Kidney epithelial cell (primary cell): ENCODE measurements at regions not wholly inside any gene's neighbourhood (a gene's known extent, or its start where the extent isn't known, plus 50 kb on each side); places are given as distances from the start of the nearest gene placed in this dataset.
A peak's percentile ranks its signal among the peaks of the same experiment; 100 is the strongest.

ENCODE experiments used
- DNase-seq: peaks from one replicate; pipeline ENCODE4 v3.0.0-alpha.2; 2010; ENCODE audit warnings: low read depth
- H3K27me3 ChIP-seq: 2 replicates; pipeline ENCODE4 v1.6.0; 2011; ENCODE audit warnings: low read length; ENCODE audit not compliant: control insufficient read depth, insufficient read depth
- H3K36me3 ChIP-seq: 2 replicates; pipeline ENCODE4 v1.5.1; 2011; ENCODE audit warnings: low read length; ENCODE audit not compliant: control insufficient read depth, insufficient read depth
- H3K4me3 ChIP-seq: 2 replicates; pipeline ENCODE4 v1.5.1; 2011; ENCODE audit warnings: low read depth, mild to moderate bottlenecking, control low read depth, low read length
- CTCF ChIP-seq: IDR thresholded peaks from 2 replicates; pipeline ENCODE4 v1.5.1; 2011; ENCODE audit warnings: mild to moderate bottlenecking, moderate library complexity, low read length, control low read depth, inconsistent platforms; ENCODE audit not compliant: insufficient read depth, poor library complexity, severe bottlenecking

- TF ChIP-seq CTCF: no peak
- Histone ChIP-seq H3K27me3 (no peaks in the 10 kb centered on the region), H3K36me3 (no peaks in the 10 kb centered on the region), H3K4me3 (no peak overlapping the region)
- no peak for DNase-seq
Observed at GRCh38 chr12:67074072-67074471, 195.1 kb upstream of the CAND1 start.

DNA sequence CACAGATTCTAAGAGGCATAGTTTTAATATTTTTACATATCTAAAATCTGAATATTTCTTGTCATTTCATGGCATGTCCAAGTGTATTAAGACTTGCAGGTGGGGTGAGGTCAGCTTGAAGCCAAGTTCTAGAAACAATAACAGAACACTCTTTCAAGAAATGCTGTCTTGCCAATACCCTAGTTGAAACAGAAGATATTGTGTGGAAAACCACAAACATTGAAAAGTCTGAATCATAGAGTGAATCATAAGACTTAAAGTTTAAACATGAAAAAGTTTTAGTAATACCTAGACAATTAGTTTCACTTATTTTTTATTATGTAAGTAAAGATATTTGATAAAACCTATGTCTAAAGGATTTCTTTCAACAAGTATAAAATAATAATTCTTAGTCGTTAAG lies 191.5 kb upstream of the CAND1 start:
- DNase-seq: peak; percentile 72
- H3K4me3 ChIP-seq: no peak overlapping the region
- TF ChIP-seq CTCF: no peak
- H3K27me3 ChIP-seq: no peaks in the 10 kb centered on the region
- H3K36me3 ChIP-seq: no peaks in the 10 kb centered on the region

- Histone ChIP-seq H3K36me3 (no peaks in the 10 kb centered on the region), H3K4me3 (no peak overlapping the region), H3K27me3 (no peaks in the 10 kb centered on the region)
- no peak for TF ChIP-seq CTCF
- no peak for DNase-seq
Observed at GRCh38 chr12:67078957-67079356, 190.2 kb upstream of the CAND1 start.

- no peak for DNase-seq
- no peak overlapping the region for H3K4me3 ChIP-seq
- no peaks in the 10 kb centered on the region for H3K36me3 ChIP-seq
- TF ChIP-seq CTCF: no peak
- no peaks in the 10 kb centered on the region for H3K27me3 ChIP-seq
Observed at GRCh38 chr12:67080637-67081036, 188.5 kb upstream of the CAND1 start.

DNA sequence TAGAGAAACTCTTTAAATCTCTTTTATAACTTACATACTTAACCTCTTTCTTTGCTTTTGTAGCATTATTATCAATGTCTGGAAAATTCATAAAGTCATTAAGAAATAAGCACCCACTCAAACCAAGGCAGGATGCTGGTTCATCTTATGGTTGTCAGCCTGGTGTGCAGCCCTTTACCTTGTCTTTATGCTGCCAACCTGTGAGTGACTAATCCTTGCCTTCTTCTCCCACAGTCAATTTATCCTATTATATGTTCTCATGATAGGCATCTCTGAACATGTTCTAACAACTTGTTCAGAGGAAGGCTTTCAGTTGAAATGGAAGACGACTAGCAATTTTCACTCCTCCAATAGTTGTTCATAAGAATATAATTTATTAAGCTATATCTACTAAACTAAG lies 186.9 kb upstream of the CAND1 start:
- DNase-seq: no peak

GRCh38 chr12:67085699-67086098 lies 183.5 kb upstream of the CAND1 start:
- no peak for DNase-seq
- TF ChIP-seq CTCF: no peak
- H3K4me3 ChIP-seq: no peak overlapping the region
- H3K36me3 ChIP-seq: no peaks in the 10 kb centered on the region
- no peaks in the 10 kb centered on the region for H3K27me3 ChIP-seq

More for the DNA sequence above, 186.9 kb upstream of the CAND1 start:
- Histone ChIP-seq H3K36me3 (no peaks in the 10 kb centered on the region), H3K4me3 (no peak overlapping the region), H3K27me3 (no peaks in the 10 kb centered on the region)
- TF ChIP-seq CTCF: no peak
